ENCODE measurements at regions not wholly inside any gene's neighbourhood (a gene's known extent, or its start where the extent isn't known, plus 50 kb on each side); places are given as distances from the start of the nearest gene placed in this dataset.

DNA sequence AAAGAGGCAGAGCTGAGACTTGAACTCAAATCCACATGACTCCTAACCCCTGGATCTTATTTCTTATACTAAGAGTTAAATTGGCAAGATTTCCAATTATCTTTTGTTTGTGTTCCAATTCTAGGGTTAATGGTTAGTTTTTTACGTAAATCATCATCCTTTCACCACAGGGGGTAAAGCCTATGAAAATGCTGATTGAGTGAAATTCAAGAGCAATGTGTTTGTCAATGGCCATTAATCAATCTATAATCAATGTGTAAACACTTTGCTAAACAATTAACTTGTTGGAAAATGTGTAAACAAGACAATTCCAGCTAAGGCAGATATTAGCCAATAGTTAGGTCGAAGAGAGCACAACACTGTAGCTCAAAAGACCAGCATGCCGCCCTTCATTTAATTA lies 376.5 kb upstream of the ACVR2A start:
- DNase-seq (ENCODE audit: low read depth) = no peak

DNA sequence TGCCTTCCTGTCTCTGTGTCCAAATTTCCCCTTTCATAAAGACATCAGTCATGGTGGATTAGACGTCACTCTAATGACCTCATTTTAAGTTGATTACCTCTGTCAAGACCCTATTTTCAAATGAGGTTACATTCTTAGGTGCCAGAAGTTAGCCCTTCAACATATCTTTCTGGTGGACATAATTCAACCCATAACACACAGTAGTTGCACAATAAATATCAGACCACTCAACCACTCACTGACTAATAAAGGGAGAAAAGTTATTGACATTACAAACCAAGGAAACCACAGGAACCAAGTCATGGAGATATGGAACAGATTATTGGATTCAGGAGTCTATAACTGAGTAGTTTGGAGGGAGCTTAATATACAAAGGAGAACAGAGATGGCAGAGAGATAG lies 377.4 kb upstream of the ACVR2A start:
- no peak for DNase-seq (ENCODE audit: low read depth)

GRCh38 chr2:147464737-147465357 lies 380.0 kb upstream of the ACVR2A start:
- DNase-seq (ENCODE audit: low read depth) = no peak

DNA sequence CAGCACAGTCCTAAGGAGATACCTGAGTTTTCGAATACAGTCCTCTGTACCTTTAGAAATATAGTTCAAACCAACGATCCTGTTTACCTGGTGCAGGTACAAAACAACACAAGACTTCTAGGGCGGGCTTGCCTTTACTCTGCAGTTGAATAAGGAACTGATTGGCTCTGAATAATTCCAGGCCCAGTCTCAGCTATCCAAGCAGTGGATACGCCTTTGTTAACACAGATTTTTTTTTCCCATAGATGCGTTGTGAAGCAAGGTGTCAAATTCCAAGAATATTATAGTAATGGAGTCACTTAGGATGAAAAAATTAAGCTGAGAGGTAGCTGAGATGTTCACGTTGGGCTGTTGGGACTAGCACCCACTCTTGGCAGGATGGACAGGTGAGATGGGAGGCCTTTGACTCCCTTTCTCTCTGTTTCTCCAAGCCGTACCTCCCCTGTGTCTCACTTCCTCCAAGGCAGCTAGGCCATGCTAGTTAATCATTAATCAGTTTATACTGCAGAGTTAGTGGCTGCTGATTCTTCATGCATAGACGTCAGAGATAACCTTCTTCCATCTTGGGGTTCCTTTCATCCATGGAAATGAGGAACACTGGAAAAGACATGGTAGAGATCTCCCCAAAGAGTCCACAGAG lies 380.8 kb upstream of the ACVR2A start:
- DNase-seq (ENCODE audit: low read depth) = no peak

DNA sequence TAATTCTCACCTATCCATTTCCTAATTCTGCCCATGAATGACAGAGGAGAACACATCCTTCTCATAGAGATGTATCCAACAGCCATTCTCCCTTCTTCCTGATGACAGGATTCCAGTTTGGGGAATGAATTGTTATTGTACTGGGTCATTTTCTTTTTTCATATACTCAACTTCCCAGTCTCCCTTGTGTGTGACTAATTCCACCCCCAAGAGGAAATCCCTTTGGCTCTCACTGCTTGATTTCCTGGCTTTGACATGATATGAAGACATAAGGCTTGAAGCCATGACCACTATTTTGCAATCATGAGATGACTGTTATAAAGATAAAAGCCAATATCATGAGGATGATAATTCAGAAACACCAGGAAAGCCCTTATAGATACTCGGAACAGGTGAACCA lies 384.7 kb upstream of the ACVR2A start:
- DNase-seq (ENCODE audit: low read depth) = peak; percentile 19

DNA sequence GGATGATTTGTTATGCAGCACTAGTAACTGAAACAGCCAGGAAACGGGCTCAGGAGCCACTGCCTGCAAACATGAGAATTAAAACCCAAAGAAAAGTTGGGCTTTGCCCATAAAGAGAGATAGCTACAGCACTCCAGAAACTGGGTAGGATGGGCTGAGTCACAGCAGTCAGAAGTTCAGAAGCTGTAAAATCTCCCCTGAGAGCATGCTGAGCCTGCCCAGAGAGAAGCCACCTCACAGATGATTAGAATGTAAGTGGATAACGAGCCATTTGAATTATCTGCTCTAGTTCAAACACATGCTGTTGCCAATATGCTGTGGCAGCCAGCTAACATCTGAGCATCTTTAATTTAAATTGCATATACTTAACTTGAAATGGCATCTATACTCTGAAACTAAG lies 388.1 kb upstream of the ACVR2A start:
- no peak for DNase-seq (ENCODE audit: low read depth)

DNA sequence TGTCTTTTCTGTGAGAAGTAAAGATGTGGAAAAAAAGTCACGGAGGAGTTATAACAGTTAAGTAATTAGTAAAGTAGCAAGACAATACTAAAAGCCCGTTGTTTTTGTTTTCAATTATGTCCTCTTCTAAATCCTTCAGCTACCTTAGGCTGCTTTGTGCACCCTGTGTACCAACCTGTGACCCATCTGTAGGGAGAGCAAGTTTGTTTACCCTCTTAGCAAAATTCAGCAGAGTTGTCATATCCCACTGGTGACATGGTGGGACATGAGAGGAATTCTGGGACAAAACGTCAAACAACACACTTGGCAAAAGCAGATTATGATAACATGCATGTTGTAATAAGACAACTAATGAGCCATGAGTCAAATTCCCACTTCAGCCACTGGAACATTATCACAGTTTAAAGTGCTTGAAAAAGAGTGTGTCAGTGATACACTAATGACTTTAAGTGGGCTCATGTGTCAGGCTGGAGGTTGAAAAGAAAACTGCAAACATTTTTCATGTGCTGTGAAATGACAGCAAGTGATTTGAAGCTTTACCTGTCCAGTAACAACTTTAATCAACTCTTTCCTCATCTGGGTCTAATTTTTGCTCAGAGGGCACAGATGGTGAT lies 392.8 kb upstream of the ACVR2A start:
- DNase-seq (ENCODE audit: low read depth) = no peak

- no peak for DNase-seq (ENCODE audit: low read depth)
Observed at GRCh38 chr2:147450661-147451510, 393.9 kb upstream of the ACVR2A start.

GRCh38 chr2:147449323-147449991 lies 395.4 kb upstream of the ACVR2A start:
- no peak for DNase-seq (ENCODE audit: low read depth)

DNA sequence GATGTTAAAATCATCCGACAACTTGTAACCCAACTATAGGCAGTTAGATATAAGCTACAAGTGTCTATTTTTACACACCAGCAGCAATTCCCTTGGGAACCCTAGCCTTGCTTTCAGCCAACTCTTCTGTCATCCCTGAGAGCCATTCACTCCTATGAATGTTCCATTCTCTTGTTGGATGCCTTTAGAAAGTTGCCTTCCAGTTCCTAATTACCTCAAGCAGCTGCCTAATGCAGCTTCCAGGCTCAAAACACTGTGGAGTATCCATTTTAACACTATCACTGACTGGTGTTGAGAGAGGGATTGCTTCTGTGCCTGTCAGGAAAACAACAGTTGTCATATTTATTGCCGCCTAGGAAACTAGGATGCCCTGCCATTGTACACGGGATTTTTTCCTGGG lies 402.0 kb upstream of the ACVR2A start:
- no peak for DNase-seq (ENCODE audit: low read depth)

DNA sequence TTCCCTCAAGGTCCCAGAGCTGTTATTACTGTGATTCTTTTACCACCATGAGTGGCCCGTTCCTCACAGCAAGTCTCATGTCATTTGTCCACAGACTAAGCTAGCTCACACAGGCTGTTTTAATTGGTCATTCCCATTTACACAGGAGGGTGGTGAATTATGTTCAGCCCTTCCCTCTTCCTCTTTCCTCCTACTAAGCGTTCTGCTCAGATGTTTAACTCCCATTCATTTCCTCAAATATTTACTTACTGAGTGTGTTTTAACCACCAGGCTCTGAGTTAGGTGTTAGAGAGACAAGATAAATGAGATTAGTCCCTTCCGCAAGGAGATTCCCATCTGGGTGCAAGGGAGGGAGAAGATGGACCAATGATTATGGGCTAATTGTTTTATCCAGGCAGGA lies 403.6 kb upstream of the ACVR2A start:
- no peak for DNase-seq (ENCODE audit: low read depth)

DNA sequence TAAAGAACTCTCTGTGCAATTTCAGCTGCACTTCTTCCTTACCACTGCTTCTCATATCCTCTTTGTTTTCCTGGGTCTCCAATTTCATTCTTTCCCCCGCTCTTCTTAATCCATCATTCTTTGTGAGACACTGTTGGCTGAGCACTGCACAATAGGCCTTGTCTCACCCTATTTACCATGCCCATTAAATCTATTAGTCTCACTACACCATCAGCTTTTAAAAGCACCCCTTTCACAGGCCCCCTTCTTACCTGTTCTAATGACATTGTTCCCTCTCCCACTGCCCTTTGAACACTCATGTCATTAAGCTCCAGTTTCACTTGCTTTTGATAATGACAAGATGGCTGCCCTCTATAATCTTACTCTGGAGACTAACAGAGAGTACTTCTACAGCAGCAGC lies 404.1 kb upstream of the ACVR2A start:
- DNase-seq (ENCODE audit: low read depth) = no peak

- DNase-seq (ENCODE audit: low read depth) = no peak
Observed at GRCh38 chr2:147439986-147440385, 404.8 kb upstream of the ACVR2A start.

DNA sequence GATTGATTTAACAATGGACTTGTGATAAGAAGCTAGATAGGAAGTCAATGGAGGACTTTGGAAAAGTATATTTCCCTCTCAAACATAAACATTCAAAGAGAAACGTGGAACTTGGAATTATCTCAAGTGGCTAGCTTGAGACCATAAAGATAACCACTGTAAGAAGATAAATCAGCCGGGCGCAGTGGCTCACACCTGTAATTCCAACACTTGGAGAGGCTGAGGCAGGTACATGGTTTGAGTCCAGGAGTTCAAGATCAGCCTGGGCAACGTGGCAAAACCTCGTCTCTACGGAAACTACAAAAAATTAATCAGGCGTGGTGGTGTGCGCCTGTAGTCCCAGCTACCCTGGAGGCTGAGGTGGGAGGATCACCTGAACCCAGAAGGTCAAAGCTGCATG lies 405.9 kb upstream of the ACVR2A start:
- DNase-seq (ENCODE audit: low read depth) = no peak

GRCh38 chr2:147433822-147434221 lies 411.0 kb upstream of the ACVR2A start:
- no peak for DNase-seq (ENCODE audit: low read depth)

DNA sequence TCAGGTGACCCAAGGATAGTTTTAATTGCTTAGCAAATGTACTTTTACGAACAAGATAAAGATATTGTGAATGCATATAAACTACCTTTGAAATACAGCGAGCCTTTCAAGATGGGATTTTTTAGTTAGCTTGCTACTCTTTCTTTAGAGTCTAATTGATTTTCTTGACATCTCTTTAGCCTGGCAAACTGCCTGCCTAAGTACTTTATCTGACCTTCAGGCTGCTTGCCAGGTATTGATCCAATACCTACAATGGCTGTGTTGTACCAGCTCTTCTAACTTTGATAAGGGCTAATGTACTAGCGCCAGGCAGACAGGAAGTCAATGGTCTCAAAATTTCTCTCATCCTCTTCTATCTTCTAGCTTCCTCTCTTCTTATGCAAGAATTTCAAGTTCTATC lies 414.4 kb upstream of the ACVR2A start:
- DNase-seq (ENCODE audit: low read depth) = no peak

DNA sequence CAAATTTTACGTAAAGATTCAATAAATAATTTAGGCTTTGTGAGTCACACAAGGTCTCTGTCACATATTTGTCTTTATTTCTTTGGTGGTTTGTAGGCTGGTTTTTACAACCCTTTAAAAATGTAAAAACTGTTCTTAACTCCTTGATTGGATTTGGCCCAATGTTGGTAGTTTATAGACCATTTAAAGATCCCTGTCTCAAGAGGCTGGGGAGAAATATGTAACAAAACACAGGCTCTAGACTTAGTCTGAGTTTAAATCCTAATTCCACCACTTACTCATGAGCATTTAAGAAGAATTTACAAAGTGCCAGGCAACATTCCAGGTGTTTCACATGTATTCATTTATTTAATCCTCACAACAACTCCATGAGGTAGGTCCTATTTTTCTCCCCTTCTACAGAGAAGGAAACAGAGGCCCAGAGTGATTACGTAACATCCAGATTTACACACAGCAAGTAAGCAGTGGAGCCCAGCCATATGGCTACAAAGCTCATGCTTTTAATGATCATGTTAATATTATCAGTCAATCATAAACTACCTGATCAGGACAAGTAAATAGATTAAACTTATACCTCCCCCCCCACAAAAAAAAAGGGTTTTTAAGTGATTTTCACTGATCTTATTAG lies 416.6 kb upstream of the ACVR2A start:
- no peak for DNase-seq (ENCODE audit: low read depth)

- no peak for DNase-seq (ENCODE audit: low read depth)
Observed at GRCh38 chr2:147425437-147426029, 419.3 kb upstream of the ACVR2A start.

GRCh38 chr2:147424766-147425165 lies 420.1 kb upstream of the ACVR2A start:
- DNase-seq (ENCODE audit: low read depth) = no peak

GRCh38 chr2:147420947-147421675 lies 423.7 kb upstream of the ACVR2A start:
- no peak for DNase-seq (ENCODE audit: low read depth)

DNA sequence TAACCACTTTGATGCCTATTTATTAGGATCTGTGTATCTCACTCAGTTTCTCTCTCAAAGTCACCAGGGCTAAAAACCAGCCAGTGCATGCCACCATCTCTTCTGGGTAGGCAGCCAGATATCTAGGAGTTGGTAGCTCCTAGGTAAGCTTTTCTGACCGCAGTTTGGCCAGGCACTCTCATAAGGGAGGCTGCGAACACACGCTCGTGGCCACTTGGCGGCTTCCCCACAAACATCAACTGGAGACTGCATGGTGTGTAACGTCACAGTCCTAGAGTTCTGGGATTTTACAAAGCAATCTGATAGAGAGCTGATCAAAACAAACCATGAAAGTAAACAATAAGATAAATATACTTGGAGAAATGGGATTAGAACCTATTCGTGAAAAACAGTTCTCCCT lies 424.3 kb upstream of the ACVR2A start:
- no peak for DNase-seq (ENCODE audit: low read depth)
